ENCODE measurements at regions not wholly inside any gene's neighbourhood (a gene's known extent, or its start where the extent isn't known, plus 50 kb on each side); places are given as distances from the start of the nearest gene placed in this dataset.
"Not testable (repeated sequence)": the region's sequence is repeated elsewhere in the genome, so short reads cannot be mapped to it uniquely, and the experiment has no call there.

GRCh38 chr1:212512816-212513559 lies 80.3 kb downstream of the NENF start:
- Mint-ChIP-seq H3K27me3 (peaks cover 31% of the 10 kb centered on the region), H3K4me1 (ENCODE audit: unreplicated experiment) (peaks cover 26% of the 10 kb centered on the region), H3K36me3 (no peaks in the 10 kb centered on the region), H3K27ac (peak overlapping the region; percentile 62), H3K4me3 (peak overlapping the region; percentile 72), H3K9me3 (no peaks in the 10 kb centered on the region)
- no peak for DNase-seq (ENCODE audit: extremely low spot score, unreplicated experiment)
- TF ChIP-seq CTCF (conservative IDR thresholded peaks at IDR 0.05) = no peak

- H3K9me3 Mint-ChIP-seq = no peaks in the 10 kb centered on the region
- TF ChIP-seq CTCF (conservative IDR thresholded peaks at IDR 0.05) = no peak
- H3K4me3 Mint-ChIP-seq = no peak overlapping the region
- no peaks in the 10 kb centered on the region for H3K36me3 Mint-ChIP-seq
- no peak for DNase-seq (ENCODE audit: extremely low spot score, unreplicated experiment)
- H3K27me3 Mint-ChIP-seq = peaks cover 31% of the 10 kb centered on the region
- peak overlapping the region; percentile 62 for H3K27ac Mint-ChIP-seq
- peaks cover 28% of the 10 kb centered on the region for H3K4me1 Mint-ChIP-seq (ENCODE audit: unreplicated experiment)
Measured at GRCh38 chr1:212513586-212513985, 80.9 kb downstream of the NENF start.

GRCh38 chr1:212514056-212514614 lies 81.4 kb downstream of the NENF start:
- peaks cover 31% of the 10 kb centered on the region for H3K27me3 Mint-ChIP-seq
- no peak overlapping the region for H3K4me3 Mint-ChIP-seq
- H3K27ac Mint-ChIP-seq = no peak overlapping the region
- no peak for DNase-seq (ENCODE audit: extremely low spot score, unreplicated experiment)
- no peaks in the 10 kb centered on the region for H3K36me3 Mint-ChIP-seq
- TF ChIP-seq CTCF (conservative IDR thresholded peaks at IDR 0.05) = no peak
- peaks cover 33% of the 10 kb centered on the region for H3K4me1 Mint-ChIP-seq (ENCODE audit: unreplicated experiment)
- H3K9me3 Mint-ChIP-seq = no peaks in the 10 kb centered on the region

GRCh38 chr1:212514782-212515181 lies 82.1 kb downstream of the NENF start:
- H3K27me3 Mint-ChIP-seq = peaks cover 31% of the 10 kb centered on the region
- no peaks in the 10 kb centered on the region for H3K36me3 Mint-ChIP-seq
- no peaks in the 10 kb centered on the region for H3K9me3 Mint-ChIP-seq
- H3K4me3 Mint-ChIP-seq = no peak overlapping the region
- no peak overlapping the region for H3K27ac Mint-ChIP-seq
- peaks cover 33% of the 10 kb centered on the region for H3K4me1 Mint-ChIP-seq (ENCODE audit: unreplicated experiment)
- TF ChIP-seq CTCF (conservative IDR thresholded peaks at IDR 0.05) = no peak
- DNase-seq (ENCODE audit: extremely low spot score, unreplicated experiment) = no peak

GRCh38 chr1:212515329-212515760 lies 82.6 kb downstream of the NENF start:
- DNase-seq (ENCODE audit: extremely low spot score, unreplicated experiment) = no peak
- H3K9me3 Mint-ChIP-seq = no peaks in the 10 kb centered on the region

GRCh38 chr1:212516012-212516411 lies 83.3 kb downstream of the NENF start:
- not testable (repeated sequence) for DNase-seq (ENCODE audit: extremely low spot score, unreplicated experiment); H3K4me3 Mint-ChIP-seq; H3K9me3 Mint-ChIP-seq; H3K36me3 Mint-ChIP-seq; H3K27ac Mint-ChIP-seq
- Mint-ChIP-seq H3K4me1 (ENCODE audit: unreplicated experiment) (peaks cover 33% of the 10 kb centered on the region), H3K27me3 (peaks cover 31% of the 10 kb centered on the region)

More at GRCh38 chr1:212515329-212515760, 82.6 kb downstream of the NENF start:
- Mint-ChIP-seq H3K4me1 (ENCODE audit: unreplicated experiment) (peaks cover 33% of the 10 kb centered on the region), H3K4me3 (peak overlapping the region; percentile 65), H3K27ac (peak overlapping the region; percentile 17), H3K27me3 (peaks cover 31% of the 10 kb centered on the region), H3K36me3 (no peaks in the 10 kb centered on the region)
- no peak for TF ChIP-seq CTCF (conservative IDR thresholded peaks at IDR 0.05)

Data from type B pancreatic cell (in vitro differentiated cells).